TTC549 (cell line): ENCODE measurements at regions not wholly inside any gene's neighbourhood (a gene's known extent, or its start where the extent isn't known, plus 50 kb on each side); places are given as distances from the start of the nearest gene placed in this dataset.
"Not testable (repeated sequence)": the region's sequence is repeated elsewhere in the genome, so short reads cannot be mapped to it uniquely, and the experiment has no call there.

ENCODE experiments used
- FAIRE-seq: peaks from 2 replicates; lab custom pipeline; 2012; peaks lifted over from hg19 to GRCh38; lab: Jason Lieb, UNC

DNA sequence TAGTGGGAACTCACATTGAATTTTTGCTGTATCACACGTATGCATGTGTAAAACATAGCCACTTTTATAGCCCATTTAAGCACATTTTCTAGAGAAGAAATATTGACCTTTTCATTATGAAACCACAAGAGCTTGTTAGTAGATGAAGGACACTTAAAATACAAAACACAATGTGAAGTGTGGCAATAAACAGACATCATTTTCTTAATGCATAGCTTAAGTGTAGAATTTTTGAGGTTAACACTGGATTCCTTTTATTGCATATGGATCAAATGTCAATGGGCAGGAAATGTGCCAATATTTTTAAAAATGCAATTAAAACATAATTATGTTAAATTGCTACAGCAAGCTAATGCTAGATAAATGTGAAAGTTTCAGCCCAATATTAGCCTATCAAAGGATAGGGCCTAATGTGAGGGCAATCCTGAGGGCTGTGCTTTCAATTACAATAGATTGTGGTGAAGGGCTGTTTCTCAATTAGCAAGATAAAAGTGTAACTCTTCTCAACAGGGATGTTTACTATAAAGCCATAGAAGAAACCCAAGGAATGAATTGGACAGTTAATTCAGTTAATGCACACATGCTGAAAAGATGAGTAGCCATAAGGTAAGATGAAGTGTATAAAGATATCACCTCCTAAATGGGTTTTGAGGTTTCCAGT lies 489.0 kb upstream of the CDIN1 start:
- FAIRE-seq = no peak

GRCh38 chr15:36106640-36107335 lies 472.6 kb upstream of the CDIN1 start:
- FAIRE-seq = no peak

GRCh38 chr15:36108541-36108940 lies 470.9 kb upstream of the CDIN1 start:
- no peak for FAIRE-seq

DNA sequence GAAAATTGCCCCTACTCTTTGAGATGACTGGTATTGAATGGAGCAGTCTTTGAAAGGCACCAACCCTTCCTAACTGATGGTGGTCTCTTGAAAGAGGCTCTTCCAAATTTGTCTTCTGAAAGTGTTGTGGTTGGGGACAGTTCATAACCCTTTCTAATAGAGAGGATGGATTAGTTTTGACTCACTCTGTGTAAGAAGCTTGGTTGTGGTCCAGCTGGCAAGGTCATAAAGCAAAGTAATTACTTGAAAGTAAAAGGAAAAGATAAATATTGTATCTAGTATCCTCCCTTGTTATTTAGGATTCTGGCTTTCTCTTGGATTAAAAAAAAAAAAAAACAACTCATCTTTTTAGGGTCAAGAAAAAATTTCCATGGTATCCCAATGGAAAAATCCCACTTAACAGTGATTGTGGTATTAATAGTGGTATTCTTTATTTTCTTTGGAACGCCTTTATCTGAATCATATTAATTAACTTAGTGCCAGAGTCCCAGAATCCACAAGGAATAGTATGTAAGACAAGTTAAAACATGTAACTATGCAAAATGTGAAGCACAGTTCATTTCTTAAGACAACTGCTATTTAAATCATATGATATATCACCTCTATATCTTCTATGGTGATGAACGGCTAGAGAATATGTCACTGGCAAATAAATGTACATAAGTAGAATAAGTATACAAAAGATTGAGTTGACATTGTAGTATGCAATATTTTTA lies 469.3 kb upstream of the CDIN1 start:
- FAIRE-seq = no peak

DNA sequence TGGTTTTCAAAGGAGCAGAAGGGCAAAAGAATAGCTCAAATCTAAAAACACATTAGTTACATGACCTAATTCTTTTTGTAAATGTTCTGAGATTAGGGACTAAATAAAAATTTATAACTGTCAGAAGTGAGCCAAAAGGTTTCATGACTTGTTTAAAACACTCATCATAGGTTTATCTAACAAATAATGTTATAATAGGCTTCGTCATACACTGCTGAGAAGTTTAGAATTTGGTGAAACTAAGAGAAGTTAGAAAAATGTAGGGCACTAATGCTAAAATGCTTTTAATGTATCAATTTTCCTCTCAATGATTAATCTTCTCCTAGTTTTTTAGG lies 468.8 kb upstream of the CDIN1 start:
- FAIRE-seq = no peak

DNA sequence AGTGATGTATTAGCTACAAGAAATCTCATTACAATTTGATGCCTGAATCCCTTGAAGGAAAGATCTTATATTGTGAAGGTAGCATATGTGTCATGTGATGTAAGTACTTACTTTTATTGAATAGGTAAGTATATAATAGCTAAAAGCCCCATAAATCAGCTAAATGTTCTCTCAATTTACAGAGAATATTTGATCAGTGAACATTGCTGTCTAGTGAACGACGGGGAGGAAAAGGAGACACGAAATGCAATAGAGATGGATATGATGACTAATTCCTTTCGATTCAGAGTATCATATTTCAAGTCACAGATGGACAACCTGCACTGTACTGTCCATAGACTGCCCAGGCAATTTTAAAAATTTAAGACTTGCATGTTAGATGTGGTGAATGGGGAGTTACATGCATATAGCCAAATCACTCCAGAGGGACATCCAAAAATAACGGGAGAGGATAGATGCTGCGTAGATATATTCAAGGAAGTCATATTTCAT lies 462.1 kb upstream of the CDIN1 start:
- FAIRE-seq = no peak

DNA sequence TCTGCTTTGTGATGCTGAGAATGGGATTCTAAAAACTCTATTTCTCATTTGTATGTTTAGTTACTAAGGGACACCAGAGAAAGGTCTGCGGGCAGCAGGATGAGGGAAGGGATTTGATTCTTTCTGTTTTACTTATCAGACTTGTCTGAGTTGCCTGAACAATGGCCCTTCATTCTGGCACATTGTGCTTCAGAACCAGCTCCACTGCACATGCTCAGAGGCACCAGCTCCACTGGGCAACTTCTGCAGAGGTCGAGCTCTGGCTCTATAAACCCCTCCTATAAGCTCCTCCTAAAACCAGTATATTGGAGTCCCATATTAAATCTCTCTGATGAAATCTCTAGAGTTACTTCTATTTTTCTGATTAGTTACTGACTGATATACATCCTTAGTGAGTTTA lies 453.2 kb upstream of the CDIN1 start:
- FAIRE-seq = no peak

DNA sequence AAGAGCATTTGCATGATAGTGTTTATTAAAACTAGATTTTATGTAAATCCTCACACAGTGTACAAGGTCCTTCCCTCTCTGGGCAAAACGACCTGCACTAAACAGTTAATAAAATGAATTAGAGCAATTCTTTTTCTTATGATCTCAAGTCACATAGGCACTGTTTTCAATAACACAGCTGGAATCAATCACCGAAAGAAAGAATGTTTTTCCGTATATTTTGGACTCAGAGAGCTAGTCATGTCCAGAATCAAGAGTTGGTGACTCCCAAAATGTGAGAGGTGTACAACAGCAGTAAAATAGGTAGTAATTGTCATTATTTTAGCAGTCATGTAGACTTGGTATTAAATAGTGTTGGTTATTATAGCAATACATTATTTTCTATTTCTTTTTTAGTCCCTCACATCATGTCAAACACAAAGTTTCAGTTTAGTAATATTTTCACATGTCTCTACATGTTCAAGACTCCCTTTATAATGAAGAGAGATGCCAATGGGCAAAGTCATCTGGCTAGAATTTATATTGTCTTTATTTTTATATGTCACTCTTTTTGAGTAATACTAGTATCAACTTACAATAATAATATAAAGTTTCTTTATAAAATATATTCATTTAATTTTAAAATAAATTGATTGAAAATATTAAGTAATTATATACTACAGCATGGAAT lies 448.6 kb upstream of the CDIN1 start:
- FAIRE-seq = peak; percentile 55

DNA sequence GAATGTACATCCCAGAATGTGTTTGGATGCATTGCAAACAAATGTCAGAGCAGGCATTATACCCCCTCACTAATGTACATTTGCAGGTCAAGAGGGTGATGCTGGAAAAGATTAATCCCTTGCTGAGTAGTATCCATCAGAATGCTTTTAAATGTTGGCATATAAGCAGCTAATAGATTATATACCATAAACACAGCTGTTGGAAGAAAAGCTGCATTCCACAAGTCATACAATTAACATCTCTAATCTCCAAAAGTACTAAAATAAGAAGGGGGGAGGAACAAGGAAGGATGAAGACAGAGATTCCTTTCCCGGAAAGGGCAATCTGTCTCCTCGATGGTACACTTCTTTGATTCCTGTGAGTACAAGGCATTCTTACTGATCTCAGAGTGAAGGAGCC lies 445.7 kb upstream of the CDIN1 start:
- no peak for FAIRE-seq

- FAIRE-seq = no peak
Measured at GRCh38 chr15:36136049-36136448, 443.4 kb upstream of the CDIN1 start.

DNA sequence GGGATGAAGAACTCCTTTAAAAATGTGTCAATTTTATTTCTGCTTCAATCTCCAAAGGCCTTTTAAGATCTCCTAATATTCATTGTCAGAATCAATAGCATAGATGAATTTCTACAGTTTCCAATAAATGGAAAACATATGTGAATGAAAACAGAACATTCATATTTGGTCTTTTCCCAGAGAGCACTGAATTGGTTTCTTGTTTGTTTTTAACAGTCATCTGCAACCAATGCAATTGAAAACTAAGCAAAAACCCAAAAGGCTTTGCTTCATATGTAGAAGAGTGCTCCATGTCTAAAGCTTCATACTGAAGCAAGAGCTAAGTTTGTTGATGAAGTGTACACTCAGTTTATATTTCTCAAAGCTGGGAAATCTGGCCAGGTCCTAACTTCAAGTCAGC lies 426.5 kb upstream of the CDIN1 start:
- FAIRE-seq = no peak

DNA sequence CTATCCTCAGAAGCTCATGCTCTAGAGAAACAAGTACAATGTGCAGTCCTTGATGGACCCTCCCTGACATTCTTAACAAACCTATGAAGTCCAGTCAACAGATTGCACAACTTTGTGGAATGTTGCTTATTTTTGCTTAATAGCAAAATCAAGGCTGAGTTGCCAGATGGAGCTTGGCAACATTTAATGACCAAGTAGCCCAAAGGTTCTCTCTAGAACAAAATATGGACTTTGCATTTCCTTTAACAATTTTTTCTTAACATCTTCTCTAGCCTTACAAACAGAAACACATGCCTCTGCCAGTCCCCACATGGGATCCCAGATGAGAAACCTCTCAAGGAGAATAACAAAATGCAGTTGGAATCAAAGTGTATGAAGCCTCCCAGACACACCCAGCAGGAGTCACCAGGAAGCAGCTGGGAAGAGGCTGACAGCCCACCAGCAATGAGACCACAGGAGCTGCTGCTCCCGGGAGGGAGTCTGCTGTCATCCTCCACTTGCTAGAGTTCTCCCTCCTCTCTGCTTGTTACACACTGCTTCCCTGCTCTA lies 422.5 kb upstream of the CDIN1 start:
- no peak for FAIRE-seq

DNA sequence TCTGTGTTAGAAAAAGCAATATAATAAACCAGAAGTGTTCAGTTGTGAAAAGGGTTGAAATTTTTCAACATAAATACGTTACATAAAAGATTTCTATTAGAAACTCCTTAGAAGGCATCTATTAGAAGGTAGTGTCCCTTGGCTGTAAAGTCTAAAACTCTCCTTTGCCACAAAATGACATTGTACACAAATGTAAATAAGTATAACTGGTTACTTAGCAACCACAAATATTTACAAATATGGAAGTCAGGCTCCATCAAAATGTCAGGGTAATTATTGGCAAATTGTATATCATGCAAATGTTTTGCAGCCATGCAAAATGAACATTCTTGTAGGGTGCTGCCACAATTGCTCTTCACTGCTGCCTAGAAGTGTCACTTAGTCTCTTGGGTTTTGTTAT lies 419.1 kb upstream of the CDIN1 start:
- FAIRE-seq = no peak

- FAIRE-seq = no peak
Measured at GRCh38 chr15:36161108-36161507, 418.3 kb upstream of the CDIN1 start.

GRCh38 chr15:36161771-36162212 lies 417.6 kb upstream of the CDIN1 start:
- no peak for FAIRE-seq

DNA sequence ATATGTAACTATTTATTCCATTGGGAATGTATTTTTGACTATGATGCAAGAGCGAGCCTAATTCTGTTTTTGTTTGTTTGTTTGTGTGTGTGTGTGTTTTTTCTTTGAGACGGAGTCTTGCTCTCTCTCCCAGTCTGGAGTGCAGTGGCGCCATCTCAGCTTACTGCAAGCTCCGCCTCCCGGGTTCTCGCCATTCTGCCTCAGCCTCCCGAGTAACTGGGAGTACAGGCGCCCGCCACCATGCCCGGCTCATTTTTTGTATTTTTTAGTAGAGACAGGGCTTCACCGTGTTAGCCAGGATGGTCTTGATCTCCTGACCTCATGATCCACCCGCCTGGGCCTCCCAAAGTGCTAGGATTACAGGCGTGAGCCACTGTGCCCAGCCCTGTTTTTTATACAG lies 415.4 kb upstream of the CDIN1 start:
- not testable (repeated sequence) for FAIRE-seq

- no peak for FAIRE-seq
Measured at GRCh38 chr15:36172955-36173354, 406.5 kb upstream of the CDIN1 start.

DNA sequence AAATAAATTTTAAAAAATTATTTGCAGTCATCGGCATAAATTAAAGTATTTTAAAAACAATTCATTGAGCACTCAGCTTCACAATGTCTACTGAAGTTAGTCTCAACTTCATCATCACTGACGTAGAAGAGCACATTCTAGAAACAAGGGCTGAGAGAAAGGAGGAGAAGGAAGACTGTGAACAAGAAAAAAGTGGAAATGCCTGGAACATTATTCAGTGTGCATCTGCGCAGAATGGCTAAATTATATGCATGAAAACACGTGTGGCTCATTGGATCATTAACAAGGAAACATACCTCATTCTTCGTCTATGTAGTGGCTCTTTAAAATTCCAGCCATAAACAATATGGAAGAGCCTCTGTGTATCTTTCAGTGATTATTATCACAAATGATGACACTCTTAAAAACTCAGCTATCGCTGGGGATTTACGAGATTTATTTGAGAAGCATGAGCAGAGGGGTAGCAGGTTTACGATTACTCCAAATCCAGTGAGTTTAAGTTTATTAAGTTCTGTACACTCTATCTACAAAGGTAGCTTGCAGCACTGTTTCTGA lies 404.2 kb upstream of the CDIN1 start:
- FAIRE-seq = no peak

DNA sequence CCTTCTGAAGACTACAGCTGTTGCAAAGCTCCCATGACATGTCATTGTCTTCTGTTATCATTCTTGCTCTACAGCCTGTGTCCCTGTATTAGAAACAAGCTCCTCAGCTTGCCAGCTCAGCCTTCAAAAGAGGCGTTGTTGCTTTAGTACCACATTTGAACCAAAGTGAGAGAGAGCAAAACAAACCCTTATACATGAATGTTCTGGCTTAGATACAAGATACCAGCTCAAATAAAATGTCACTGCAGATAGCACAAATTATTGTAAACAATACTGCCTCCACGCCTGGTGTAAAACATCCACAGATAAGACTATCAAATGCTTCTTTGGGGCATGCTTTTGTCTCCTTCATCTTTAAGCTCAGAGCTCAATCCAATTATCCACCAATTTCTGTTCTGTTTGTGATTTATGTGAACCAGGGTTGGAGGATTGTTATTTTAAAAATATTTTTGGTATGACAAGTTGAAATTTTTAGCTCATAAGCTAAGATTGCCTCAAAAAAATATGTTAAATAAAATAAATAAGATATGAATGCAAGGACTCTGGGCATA lies 403.6 kb upstream of the CDIN1 start:
- FAIRE-seq = peak; percentile 70

DNA sequence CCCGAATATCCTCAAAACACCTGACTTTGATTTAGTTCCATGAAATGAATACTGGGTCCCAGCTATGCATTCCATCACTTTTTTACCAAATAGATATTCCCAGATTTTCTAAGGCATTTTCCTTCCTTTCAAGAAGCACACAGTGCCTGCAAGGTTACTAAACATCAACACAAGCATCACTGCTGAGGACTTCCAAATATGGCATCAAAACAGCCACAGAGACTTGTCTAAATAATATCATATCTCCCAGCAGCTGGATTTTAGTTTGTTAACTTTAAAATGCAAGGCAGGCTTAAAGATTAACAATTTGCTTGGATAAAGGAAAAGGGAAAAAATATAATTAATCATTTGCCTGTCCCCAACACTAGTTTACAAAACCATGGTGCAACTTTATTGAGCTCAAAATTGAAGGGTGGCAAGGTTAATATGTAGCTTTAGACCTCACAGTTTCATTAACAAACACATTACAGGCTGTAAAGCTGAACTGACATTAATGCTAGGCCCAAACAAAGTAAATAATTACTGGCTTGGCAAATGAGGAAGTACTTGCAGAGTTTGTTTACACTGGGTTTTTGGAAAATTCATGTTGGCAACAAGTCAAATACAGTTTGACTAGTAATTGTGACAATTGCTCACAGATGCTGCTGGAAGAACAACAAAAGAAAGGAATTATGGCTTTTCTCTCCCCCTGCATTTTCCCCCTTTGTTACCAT lies 401.7 kb upstream of the CDIN1 start:
- peak; percentile 56 for FAIRE-seq

GRCh38 chr15:36178303-36178633 lies 401.2 kb upstream of the CDIN1 start:
- no peak for FAIRE-seq
